ENCODE measurements at regions not wholly inside any gene's neighbourhood (a gene's known extent, or its start where the extent isn't known, plus 50 kb on each side); places are given as distances from the start of the nearest gene placed in this dataset.

DNA sequence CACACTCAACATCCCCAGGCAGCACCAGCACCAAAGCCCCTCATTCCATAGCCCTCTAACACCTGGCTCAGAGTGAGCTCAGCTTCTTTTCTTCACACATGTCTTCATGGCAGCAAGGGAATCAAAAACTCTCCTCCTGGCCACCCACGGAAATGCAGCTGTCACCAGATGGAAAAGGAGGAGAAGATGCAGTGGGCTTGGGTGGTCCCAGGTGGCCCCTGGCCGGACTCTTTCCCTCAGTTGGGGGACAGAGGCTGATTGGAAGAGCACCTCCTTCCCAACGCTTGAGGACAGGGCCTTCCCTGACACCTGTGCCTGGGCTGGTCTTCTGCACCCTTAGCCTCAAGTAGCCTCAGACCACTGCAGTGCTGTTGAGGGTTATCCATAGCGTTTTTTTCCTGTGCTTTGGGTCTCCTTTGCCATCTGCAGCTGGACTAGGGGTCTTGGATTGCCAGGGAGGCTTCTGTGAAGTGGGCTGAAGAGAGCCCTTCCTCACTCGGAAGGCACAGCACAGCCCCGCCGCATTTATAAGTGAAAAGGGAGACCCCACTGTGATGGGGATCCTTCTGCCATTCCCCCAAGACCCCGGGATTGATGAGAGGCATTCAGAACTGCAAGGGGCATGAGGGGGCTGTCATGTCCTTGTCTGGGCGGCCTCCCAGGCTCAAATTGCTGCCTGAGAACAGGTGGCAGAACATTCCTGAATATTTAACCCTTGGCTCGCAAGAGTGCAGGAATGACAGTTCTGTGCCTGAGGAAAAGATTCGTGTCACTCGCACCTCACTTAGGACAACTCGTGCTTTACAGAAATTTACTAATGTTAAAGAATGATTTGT lies 200.0 kb downstream of the AUH start:
- DNase-seq, result no peak

DNA sequence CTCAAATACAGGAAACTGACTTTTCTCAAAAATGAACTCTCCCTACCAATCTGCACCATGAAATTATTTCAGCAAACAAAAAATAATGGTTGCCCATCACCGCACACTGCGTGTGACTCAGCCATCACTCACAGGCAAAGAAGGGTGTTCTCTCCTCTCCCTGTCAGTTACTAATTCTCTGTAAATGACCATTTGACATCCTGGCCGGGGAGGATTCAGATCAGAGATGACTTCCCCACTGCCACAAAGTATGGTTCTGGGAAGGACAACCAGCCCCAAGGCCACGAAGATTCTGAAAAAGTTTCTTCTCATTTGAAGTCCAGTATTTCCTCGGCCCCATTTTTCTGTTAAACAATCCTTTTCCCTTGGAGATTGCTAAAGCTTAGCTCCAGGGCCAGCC lies 199.4 kb downstream of the AUH start:
- DNase-seq, result no peak

DNA sequence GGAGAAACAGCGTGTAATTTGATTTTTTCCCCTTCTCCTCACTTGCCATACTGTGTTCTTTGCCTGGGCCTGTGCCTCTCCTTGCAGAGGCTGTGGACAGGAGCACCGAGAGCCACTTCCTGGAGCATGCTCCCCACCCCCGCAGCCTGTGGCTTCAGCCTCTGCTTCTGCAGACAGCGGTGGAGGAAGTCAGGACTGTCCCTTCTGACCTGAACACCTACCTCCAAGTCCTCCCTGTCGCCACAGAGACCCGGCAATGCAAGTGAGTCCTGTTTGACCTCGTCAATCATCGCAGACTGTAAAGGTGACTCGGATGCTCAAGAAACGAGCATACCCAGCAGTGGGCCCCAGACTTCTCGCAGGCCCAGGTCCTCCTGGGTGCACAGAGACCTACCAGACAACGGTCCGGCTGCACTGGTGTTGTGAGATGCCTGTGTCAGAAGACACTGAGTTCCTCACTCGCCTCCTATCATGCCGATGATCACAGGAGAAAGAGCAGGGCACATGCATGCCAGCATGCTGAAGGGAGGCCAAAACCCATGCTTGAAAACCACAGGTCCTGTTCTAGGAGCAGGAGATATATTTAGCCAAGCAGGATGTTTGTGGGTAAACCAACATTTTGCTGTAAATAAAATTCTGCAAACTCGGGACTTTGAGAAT lies 198.8 kb downstream of the AUH start:
- peak in 1 of 2 donors; percentile 71 for DNase-seq

DNA sequence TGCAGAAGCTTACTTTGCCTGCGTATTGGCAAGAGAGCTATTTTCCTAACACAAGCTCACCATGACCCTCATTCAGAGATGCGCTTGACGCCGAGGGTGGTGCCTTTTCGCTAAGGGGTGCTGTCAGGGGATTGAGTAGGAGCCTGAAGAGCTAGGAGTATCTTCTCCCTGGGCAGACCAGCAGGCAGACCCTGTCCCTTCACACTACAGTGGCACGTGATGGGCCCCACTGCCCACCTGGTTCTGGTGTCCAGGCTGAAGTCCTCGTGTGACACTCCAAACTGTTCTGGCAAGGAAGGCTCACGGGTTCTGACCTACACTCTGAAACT lies 198.3 kb downstream of the AUH start:
- no peak for DNase-seq

DNA sequence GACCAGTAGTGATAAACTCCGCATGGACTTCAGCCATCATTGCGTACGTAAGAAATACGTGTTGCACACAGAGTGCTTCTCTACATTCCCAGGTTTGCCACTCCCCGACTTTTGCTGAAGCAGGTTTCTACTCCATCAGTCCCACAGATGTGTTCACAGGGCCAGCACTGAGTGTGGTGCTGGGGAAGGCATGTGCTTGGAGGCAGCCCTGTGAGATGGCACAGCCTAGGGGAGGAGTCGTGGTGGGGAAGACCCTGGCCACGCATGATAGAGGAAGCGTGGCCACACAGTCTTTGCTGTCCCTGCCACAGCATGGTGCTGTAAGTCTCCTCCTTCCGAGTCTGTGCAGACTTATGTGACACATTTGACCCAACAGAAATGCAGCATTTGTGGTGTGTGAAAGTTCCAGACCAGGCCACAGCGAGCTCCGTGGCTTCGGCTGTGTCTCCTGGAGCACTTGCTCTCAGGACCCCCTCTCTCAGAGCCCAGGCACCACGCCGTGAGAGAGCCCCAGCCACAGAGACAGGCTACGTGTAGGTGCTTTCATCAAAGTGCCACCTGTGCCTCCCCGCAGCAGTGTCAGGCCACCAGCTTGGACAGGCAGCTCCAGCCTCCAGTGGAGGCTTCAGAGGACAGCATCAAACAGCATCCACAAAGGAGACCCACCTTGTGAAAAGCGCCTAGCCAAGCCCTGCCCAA lies 197.8 kb downstream of the AUH start:
- DNase-seq, result no peak
